T-helper 2 cell (primary cell): ENCODE measurements at regions not wholly inside any gene's neighbourhood (a gene's known extent, or its start where the extent isn't known, plus 50 kb on each side); places are given as distances from the start of the nearest gene placed in this dataset.

Experiments used
- DNase-seq, 5 experiments: peaks; one replicate each; pipeline versions ENCODE4 v3.0.0 to v3.0.0-alpha.2; 2012 to 2022

GRCh38 chrY:26408671-26409328 is 786.9 kb downstream of the CDY1 start:
- peak in 1 of 5 experiments; percentile 9 for DNase-seq

GRCh38 chrY:26409329-26409712 is 787.4 kb downstream of the CDY1 start:
- DNase-seq = no peak
